Mesodermal cell (in vitro differentiated cells): ENCODE measurements at regions not wholly inside any gene's neighbourhood (a gene's known extent, or its start where the extent isn't known, plus 50 kb on each side); places are given as distances from the start of the nearest gene placed in this dataset.

Source experiments
- H3K27ac ChIP-seq: 2 replicates; pipeline ENCODE4 v1.7.0; 2013; ENCODE audit warnings: mild to moderate bottlenecking, low read depth, low read length, moderate library complexity; ENCODE audit not compliant: severe bottlenecking
- H3K36me3 ChIP-seq: 2 replicates; pipeline ENCODE4 v1.7.1; 2013; ENCODE audit warnings: mild to moderate bottlenecking, low read length, moderate library complexity; ENCODE audit not compliant: control insufficient read depth, insufficient read depth
- H3K4me1 ChIP-seq: one replicate; pipeline ENCODE4 v1.7.1; 2013; ENCODE audit warnings: mild to moderate bottlenecking, low read length; ENCODE audit not compliant: insufficient read depth, control insufficient read depth, poor library complexity, severe bottlenecking
- H3K4me3 ChIP-seq: 2 replicates; pipeline ENCODE4 v1.7.0; 2013; ENCODE audit warnings: low read length, control low read depth, mild to moderate bottlenecking; ENCODE audit not compliant: insufficient read depth, poor library complexity, severe bottlenecking; ENCODE audit errors: extremely low read depth
- H3K9me3 ChIP-seq: 2 replicates; pipeline ENCODE4 v1.7.1; 2013; ENCODE audit warnings: mild to moderate bottlenecking, low read length, moderate library complexity; ENCODE audit not compliant: control insufficient read depth
- WGBS, 2 experiments: methylation state at CpG; one replicate each; pipeline ENCODE4 v1.1.5; 2013; ENCODE audit warnings: missing lambda C conversion rate in 2 of 2; ENCODE audit not compliant: insufficient coverage in 2 of 2; 5-methylcytosine and 5-hydroxymethylcytosine counted together

DNA sequence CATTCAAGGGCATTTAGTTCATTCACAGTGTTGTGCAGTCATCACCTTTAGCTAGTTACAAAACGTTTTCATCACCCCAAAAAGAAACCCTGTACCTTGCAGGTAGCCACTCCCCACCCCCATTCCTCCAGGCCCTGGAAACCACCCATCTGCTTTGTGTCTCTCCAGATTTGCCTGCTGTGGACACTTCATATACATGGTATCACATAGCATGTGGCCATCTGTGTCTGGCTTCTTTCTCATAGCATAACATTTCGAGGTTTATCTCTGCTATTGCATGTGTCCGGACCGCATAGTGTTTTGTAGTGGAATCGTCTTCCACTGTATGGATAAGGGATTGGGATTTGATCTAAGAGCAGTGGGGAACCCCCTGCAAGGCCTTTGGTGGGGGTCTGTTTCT, 143.1 kb downstream of the AACS start:
- Histone ChIP-seq H3K4me1 (no peaks in the 10 kb centered on the region), H3K9me3 (no peaks in the 10 kb centered on the region), H3K27ac (no peak overlapping the region), H3K36me3 (no peaks in the 10 kb centered on the region), H3K4me3 (no peak overlapping the region)
- 78 to 86% methylated on average over 2 to 5 of the region's 5 CpGs for WGBS, 2 experiments

DNA sequence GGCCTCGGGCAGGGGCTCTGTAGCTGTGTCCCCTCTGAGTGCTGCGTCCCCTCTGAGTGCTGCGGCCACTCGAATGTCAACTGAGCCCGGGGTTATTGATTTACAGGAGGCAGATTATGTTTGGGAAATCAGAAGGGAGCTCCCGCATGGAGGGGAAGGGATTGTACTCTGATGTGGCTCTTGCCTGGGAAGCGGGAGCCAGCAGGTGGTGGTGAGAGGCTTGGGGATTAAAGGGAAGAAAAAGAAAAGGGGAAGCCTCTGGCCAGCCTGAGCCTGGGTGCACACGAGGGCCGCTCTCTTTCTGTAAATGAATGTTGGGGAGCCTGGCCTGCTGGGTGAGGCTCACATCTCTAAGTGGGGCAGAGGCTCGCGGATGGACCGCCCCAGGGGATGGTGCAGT, 143.7 kb downstream of the AACS start:
- Histone ChIP-seq H3K4me3 (no peak overlapping the region), H3K9me3 (no peaks in the 10 kb centered on the region), H3K36me3 (no peaks in the 10 kb centered on the region), H3K4me1 (no peaks in the 10 kb centered on the region), H3K27ac (no peak overlapping the region)
- WGBS, 2 experiments = 45 to 56% methylated on average over 11 of the region's 12 CpGs

DNA sequence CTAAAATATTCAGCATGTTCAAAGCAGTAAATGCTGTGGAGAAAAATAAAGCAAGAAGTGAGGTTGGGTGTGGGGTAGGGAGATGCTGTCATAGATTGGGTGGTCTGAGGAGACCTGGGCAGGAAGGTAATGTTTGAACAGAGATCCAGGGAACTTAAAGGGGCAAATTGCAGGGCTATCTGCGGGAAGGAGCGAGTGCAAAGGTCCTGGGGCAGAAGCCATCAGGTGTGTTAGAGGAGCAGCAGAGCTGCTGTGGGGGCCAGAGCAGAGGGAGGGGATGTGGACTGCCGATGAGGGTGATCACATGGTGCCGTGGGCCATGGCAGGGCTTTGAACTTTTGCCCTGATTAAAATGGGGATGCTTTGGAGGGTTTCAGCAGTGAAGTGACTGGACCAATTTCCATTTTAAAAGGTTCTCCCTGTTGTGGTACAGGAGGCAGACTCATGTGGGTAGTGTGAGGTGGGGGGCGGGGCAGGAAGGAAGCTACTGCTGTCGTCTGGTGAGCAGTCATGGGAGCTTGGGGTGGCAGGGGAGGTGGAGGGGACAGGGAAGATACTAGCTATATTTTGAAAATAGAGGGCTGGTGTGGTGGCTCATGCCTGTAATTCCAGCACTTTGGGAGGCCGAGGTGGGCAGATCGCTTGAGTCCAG, 145.0 kb downstream of the AACS start:
- Histone ChIP-seq H3K36me3 (no peaks in the 10 kb centered on the region), H3K9me3 (no peaks in the 10 kb centered on the region), H3K27ac (no peak overlapping the region), H3K4me1 (no peaks in the 10 kb centered on the region), H3K4me3 (no peak overlapping the region)
- WGBS, 2 experiments = 74 to 77% methylated on average over 7 to 8 of the region's 8 CpGs

DNA sequence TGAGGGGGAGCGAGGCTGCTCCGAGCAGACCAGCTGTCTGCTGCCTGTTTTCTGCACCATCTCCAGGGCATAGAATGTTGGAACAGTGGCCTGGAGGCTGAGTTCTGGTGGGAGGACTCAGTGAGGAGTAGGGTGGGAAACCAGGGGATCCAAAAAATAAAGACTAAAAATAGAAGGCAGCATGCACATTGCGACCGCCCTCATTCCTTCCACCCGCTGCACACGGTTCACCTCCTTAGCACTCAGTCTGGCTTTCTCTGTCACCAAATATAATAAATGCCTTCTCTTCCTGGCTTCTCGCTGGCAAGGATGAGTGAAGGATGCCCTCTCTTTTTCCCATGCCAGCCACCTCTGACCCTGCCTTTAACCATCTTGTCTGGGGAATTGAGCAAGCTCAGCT, 146.2 kb downstream of the AACS start:
- H3K9me3 ChIP-seq = no peaks in the 10 kb centered on the region
- H3K4me3 ChIP-seq = no peak overlapping the region
- H3K27ac ChIP-seq = no peak overlapping the region
- H3K36me3 ChIP-seq = no peaks in the 10 kb centered on the region
- WGBS, 2 experiments = 92 to 93% methylated on average over 4 to 7 of the region's 7 CpGs
- H3K4me1 ChIP-seq = no peaks in the 10 kb centered on the region

DNA sequence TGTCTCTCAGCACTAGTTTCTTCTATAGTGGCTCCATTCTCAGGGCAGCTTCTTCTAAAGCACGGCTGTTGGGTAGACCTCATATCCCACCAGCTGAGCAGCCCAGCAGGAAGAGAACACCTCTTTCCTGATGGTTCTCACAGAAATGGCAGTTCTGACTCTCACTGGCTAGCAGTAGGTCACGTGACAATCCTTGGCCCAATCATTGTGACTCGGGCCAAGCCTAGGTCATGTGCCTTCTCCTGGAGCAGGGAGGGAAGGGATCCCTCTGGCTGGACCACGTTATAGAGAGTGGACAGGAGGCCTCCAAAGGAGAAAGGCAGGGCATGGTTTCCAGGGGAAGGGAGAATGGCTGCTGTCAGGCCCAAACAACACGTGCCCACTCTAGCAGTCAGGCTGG, 149.1 kb downstream of the AACS start:
- Histone ChIP-seq H3K4me1 (no peaks in the 10 kb centered on the region), H3K9me3 (no peaks in the 10 kb centered on the region), H3K36me3 (no peaks in the 10 kb centered on the region), H3K27ac (no peak overlapping the region), H3K4me3 (no peak overlapping the region)
- 82 to 97% methylated on average over 4 to 5 of the region's 5 CpGs for WGBS, 2 experiments

DNA sequence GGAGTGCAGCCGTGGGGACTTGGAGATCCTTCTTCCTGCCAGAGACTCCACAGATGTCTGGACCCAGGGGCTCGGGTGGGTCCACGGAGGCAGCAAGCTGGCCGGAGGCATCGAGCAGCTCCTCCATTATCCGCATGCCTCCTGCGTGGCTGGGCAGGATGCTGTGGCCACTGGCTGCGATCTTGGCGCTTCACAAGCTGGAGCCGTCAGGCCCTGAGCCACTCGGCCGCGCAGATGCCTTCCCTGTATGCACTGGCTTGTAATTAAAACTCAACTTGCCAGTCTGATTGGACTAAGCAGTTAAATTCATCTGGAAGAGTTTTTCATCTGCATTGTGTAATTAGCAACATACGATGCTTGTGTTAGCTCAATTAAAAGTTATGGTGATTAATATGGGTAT, 151.5 kb downstream of the AACS start:
- WGBS, 2 experiments = 89 to 93% methylated on average over 11 to 14 of the region's 14 CpGs
- Histone ChIP-seq H3K36me3 (no peaks in the 10 kb centered on the region), H3K27ac (no peak overlapping the region), H3K4me1 (no peaks in the 10 kb centered on the region), H3K9me3 (no peaks in the 10 kb centered on the region), H3K4me3 (no peak overlapping the region)

DNA sequence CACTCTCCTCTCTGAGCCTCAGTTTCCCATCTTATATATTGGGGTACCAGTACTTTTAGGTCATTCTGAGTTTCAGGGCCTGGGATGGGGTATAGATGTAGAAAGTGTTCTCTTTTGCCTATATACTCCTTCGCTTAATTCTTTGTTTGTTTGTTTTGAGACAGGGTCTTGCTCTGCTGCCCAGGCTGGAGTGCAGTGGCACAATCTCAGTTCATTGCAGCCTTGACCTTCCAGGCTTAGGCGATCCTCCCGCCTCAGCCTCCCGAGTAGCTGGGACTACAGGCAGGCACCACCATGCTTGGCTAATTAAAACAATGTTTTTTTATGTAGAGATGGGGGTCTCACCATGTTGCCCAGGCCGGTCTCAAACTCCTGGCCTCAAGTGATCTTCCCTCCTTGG, 152.1 kb downstream of the AACS start:
- H3K27ac ChIP-seq = no peak overlapping the region
- H3K36me3 ChIP-seq = no peaks in the 10 kb centered on the region
- no peaks in the 10 kb centered on the region for H3K9me3 ChIP-seq
- WGBS, 2 experiments = 67 to 85% methylated on average over 3 to 4 of the region's 5 CpGs
- no peaks in the 10 kb centered on the region for H3K4me1 ChIP-seq
- H3K4me3 ChIP-seq = no peak overlapping the region

DNA sequence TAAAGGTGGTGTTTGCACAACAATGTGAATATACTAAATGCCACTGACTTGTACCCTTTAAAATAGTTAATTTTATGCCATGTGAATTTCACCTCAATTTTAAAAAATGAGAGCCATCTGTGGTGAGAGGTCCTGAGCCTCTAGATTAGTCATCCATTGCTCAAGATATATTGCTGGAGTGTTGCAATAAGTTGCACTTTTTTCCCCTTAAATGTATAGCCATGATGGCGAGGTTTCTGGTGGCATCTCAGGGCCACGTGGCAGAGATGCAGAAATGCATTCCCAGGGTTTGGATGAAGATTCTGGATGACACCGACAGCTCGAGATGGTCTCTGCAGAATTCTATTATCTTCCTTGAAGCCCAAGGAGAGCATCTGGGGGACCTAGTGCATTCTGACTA, 153.7 kb downstream of the AACS start:
- H3K9me3 ChIP-seq = no peaks in the 10 kb centered on the region
- H3K27ac ChIP-seq = no peak overlapping the region
- H3K36me3 ChIP-seq = no peaks in the 10 kb centered on the region
- 96 to 98% methylated on average over 4 of the region's 4 CpGs for WGBS, 2 experiments
- H3K4me1 ChIP-seq = no peaks in the 10 kb centered on the region
- H3K4me3 ChIP-seq = no peak overlapping the region

DNA sequence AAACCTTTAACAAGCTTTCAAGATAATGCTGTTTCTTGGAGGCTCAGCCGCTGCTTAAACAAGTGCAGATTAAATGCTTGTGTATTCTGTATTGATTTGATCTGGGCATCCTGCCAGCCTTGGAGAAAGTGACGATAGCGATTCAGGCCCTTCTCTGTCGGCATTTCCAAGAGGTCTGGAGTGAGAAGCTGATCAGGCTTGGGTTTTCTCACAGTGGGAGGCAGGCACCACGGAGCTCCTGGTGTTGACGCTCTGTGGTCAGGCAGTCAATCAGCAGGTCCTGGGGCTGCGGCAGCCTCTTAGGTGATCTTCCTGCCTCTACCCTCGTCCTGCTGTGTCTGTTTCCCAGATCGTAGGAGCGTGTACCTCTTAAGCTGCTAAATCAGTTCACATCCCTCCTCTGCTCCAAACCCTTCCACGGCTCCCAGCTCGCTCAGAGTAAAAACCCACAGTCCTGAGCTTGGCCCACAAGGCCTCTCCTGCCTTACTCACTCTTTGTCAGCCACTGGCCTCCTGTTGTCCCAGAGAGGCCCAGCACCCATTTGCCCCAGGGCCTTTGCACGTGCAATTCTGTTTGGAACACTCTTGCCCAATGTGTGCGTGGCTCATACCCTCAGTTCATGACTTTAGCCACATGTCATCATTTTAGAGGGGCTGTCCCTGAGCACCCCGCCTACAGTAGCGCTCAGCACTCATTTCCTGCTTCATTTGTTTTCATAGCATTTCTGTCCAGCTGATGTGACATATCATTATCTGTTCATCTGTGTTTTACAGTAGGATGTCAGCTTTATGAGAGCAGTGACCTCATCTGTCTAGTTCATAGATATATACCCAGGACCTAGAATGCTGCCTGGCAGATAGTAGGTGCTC, 155.4 kb downstream of the AACS start:
- WGBS, 2 experiments = 86 to 87% methylated on average over 14 to 15 of the region's 16 CpGs

DNA sequence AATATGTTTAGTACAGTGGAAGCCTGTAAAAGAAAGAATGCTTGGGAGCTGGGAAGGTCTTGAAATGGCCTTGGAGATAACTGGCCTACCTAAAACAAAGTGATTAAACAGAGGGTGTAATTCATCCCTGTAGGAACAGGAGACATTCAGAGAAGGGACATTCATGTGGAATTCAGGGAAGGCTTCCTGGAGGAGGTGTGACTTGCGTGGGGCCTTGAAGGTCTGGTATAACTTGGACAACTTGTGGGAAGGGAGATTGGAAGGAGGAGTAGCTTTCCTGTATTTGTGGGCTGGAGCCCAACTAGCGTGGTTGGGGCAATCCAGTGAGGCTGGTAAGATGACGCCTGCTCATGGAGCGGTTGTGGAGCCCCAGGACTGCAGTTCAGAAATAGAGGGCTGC, 156.4 kb downstream of the AACS start:
- 92 to 97% methylated on average over 4 of the region's 4 CpGs for WGBS, 2 experiments
- Histone ChIP-seq H3K4me3 (no peak overlapping the region), H3K9me3 (no peaks in the 10 kb centered on the region), H3K4me1 (no peaks in the 10 kb centered on the region), H3K27ac (no peak overlapping the region), H3K36me3 (no peaks in the 10 kb centered on the region)

More for the DNA sequence above, 155.4 kb downstream of the AACS start:
- Histone ChIP-seq H3K27ac (no peak overlapping the region), H3K4me1 (no peaks in the 10 kb centered on the region), H3K4me3 (no peak overlapping the region), H3K36me3 (no peaks in the 10 kb centered on the region), H3K9me3 (no peaks in the 10 kb centered on the region)

DNA sequence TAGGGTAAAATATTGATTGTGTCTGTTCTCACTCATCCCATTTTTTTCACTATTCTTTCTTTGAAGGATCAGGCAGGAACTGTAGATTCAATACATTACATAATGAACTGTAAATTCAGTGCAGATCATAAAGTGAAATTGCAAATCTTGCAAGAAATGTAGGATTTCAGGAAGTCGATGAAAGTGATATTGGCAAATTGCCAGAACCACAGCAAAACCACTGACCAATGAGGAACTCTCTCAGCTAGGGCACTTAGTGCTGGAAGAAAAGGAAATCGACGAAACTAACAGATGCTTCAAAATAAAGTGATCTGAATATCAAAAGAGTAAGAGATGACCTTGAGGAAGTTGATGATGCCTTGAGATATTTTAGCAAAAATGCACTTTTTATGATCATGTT, 157.6 kb downstream of the AACS start:
- no peak overlapping the region for H3K27ac ChIP-seq

More for the DNA sequence above, 157.6 kb downstream of the AACS start:
- H3K4me1 ChIP-seq = no peaks in the 10 kb centered on the region
- no peak overlapping the region for H3K4me3 ChIP-seq
- H3K9me3 ChIP-seq = no peaks in the 10 kb centered on the region
- WGBS, 2 experiments = 89 to 100% methylated on average over 3 of the region's 3 CpGs
- H3K36me3 ChIP-seq = no peaks in the 10 kb centered on the region
